OCI-LY7 (cell line): ENCODE measurements at regions not wholly inside any gene's neighbourhood (a gene's known extent, or its start where the extent isn't known, plus 50 kb on each side); places are given as distances from the start of the nearest gene placed in this dataset.

ENCODE experiments used
- EZH2phosphoT487 ChIP-seq: fragments of 200-600 bp; sonication (generic); IDR thresholded peaks from 2 replicates; pipeline ENCODE4 v1.6.1; 2018; ENCODE audit warnings: low read depth, borderline replicate concordance, mild to moderate bottlenecking, mixed run types, antibody characterized with exemption, low read length, moderate library complexity, mixed read lengths
- TF ChIP-seq, protein P1 (sequence below): fragments of 200-600 bp; sonication (generic); conservative IDR thresholded peaks from 2 replicates; pipeline ENCODE4 v1.5.1; 2014; ENCODE audit warnings: mild to moderate bottlenecking, antibody characterized with exemption, low read length, moderate library complexity, mixed read lengths

DNA sequence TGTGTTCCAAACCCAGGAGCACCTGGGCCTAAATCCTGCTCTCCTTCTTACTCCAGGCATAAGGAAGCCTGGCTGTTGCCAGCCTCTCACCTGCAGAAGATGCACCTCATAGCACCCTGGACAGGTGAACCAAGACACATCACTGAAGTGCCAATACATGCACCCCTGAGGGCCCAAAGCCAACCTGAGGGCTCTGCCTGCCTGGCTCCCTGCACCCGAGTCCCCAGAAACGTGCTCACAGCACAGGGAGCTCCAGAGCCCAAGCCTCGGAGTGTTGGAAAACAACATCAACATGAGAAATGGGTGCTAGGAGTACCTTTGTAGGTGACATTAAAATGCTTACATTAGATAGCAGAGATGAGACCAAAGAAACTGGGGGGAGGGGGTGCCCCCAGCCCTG lies 96.3 kb upstream of the RAB6C start:
- TF ChIP-seq, protein P1, sequence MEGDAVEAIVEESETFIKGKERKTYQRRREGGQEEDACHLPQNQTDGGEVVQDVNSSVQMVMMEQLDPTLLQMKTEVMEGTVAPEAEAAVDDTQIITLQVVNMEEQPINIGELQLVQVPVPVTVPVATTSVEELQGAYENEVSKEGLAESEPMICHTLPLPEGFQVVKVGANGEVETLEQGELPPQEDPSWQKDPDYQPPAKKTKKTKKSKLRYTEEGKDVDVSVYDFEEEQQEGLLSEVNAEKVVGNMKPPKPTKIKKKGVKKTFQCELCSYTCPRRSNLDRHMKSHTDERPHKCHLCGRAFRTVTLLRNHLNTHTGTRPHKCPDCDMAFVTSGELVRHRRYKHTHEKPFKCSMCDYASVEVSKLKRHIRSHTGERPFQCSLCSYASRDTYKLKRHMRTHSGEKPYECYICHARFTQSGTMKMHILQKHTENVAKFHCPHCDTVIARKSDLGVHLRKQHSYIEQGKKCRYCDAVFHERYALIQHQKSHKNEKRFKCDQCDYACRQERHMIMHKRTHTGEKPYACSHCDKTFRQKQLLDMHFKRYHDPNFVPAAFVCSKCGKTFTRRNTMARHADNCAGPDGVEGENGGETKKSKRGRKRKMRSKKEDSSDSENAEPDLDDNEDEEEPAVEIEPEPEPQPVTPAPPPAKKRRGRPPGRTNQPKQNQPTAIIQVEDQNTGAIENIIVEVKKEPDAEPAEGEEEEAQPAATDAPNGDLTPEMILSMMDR: no peak
- TF ChIP-seq EZH2phosphoT487: no peak
